ENCODE measurements at regions not wholly inside any gene's neighbourhood (a gene's known extent, or its start where the extent isn't known, plus 50 kb on each side); places are given as distances from the start of the nearest gene placed in this dataset.

DNA sequence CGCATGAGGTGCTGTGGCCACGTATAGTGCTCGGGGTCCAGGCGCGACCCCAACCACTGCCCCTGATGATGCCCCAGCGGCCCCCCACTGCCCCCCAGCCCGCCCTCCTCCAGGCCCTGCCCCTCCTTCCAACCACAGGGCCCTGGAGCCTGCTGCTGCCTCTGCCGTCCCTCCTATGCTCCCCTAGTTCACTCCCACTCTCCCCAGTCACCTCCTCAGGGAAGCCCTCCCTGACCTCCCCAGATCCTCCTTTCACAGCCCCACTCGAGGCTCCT lies 93.8 kb downstream of the UNCX start:
- TF ChIP-seq, protein P1, sequence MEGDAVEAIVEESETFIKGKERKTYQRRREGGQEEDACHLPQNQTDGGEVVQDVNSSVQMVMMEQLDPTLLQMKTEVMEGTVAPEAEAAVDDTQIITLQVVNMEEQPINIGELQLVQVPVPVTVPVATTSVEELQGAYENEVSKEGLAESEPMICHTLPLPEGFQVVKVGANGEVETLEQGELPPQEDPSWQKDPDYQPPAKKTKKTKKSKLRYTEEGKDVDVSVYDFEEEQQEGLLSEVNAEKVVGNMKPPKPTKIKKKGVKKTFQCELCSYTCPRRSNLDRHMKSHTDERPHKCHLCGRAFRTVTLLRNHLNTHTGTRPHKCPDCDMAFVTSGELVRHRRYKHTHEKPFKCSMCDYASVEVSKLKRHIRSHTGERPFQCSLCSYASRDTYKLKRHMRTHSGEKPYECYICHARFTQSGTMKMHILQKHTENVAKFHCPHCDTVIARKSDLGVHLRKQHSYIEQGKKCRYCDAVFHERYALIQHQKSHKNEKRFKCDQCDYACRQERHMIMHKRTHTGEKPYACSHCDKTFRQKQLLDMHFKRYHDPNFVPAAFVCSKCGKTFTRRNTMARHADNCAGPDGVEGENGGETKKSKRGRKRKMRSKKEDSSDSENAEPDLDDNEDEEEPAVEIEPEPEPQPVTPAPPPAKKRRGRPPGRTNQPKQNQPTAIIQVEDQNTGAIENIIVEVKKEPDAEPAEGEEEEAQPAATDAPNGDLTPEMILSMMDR (IDR thresholded peaks at IDR 0.05) = no peak
- TF ChIP-seq CREM (CRISPR knock-in tag; IDR thresholded peaks at IDR 0.05) = no peak
- no peak for TF ChIP-seq JUN (CRISPR knock-in tag; IDR thresholded peaks at IDR 0.05)

All from WTC11 (cell line).